GM18517 (cell line): ENCODE measurements at regions not wholly inside any gene's neighbourhood (a gene's known extent, or its start where the extent isn't known, plus 50 kb on each side); places are given as distances from the start of the nearest gene placed in this dataset.

ENCODE experiments used
- ATAC-seq: cut with Tn5 transposase; IDR thresholded peaks from one replicate; pipeline ENCODE4 v1.9.1; 2021; ENCODE audit warnings: mild to moderate bottlenecking, moderate library complexity; ENCODE audit not compliant: unreplicated experiment

DNA sequence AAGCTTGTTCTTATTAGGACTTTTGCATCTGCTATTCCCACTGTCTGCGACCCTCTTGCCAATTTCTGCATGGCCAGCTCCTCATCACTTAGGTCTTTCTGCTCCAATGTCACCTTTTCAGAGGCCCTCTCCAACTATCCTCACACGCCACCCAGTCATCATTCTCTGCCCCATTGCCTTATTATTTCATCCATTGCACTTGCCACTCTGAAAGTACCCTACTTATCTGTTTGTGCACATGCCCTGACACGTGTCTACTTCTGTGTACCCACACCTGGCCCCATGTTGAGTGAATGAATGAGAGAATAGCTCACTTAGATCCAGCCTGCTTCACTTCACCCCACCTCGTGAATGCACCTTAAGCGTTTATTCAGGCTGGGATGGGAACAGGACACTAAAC, 218.7 kb upstream of the TBX3 start:
- ATAC-seq = no peak

DNA sequence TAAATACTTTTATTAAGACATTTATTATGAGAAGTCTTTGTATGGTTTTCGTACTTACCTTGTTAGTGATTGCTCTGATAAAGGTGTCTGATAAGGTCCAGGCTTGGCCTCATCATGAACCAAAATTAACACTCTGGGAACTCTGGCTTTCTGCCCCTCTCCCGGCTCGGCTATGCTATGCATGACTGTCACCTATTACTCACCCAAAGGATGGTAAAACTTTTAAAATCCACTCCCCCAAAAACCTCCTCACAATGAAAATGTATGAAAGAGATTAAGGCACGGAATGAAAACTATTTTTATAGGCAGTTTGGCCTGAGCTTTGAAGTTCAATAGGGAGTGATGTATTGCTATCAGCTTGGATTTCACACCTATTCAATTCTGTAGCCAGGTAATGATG, 217.3 kb upstream of the TBX3 start:
- no peak for ATAC-seq

DNA sequence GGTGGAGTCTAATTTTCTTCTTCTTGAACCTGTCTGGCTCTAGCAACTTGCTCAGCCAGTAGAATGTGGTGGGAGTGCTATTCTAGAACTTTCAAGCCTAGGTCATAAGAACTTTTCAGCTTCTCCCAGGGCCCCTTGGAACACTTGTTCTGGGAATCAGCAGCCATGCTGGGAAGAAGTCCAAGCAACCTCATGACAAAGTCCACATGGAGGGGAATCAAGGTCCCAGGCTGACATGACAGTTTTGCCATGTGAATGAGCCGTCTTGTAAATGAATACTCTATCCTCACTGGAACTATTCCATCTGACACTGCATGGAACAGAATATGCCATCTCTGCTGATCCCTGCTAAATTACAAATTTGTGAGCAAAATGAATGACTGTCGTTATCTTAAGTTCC, 214.2 kb upstream of the TBX3 start:
- ATAC-seq = no peak

- ATAC-seq = no peak
Observed at GRCh38 chr12:114895827-114896226, 211.9 kb upstream of the TBX3 start.

DNA sequence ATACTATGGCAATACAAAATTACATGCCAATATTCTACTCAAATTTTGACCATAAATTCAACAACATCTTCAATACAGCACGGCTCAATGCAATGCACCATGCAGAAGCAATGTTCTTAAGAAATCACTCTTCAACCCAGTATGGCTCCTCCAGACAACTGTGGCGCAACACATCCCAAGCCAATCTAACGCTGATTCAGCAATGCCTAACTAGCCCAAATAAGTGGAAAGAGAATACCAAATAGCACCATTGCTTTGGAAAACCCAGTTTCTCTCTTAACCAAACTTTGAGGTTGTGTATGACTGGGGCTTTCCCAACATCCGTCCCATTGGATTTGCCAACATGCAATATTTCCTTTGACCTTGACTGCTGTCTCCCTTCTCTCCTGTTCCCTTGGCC, 211.1 kb upstream of the TBX3 start:
- ATAC-seq = no peak

GRCh38 chr12:114894076-114894475, 210.1 kb upstream of the TBX3 start:
- ATAC-seq = no peak

DNA sequence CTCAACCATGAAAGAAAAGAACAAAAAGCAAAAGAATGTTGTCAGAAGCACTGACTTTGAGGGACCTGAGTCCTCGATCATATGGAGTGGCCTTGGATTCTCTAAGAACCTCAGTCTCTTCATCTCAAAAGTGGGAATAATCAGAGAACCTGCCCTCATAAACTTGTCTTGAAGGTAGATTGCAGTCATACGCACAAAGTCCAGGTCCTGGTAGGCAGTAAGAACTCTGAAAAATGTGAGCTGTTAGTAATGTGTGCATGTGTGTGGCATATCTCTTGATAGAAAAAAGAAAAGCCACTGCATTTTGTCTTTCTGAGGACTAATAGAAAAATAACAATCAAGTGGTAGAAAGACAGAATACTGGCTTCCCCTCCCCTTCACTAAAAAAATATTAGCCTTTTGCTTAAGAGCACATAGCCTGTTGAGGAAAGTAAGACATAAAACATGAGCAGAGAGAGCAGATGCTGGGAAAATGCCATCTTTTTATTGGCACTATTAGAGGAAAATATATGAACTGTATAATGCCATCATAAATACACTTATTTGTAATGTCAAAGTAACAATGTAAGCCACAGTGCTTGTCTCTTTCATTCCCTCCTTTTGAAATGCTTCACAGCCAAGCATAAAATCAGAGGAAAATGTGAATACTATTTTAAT, 205.1 kb upstream of the TBX3 start:
- ATAC-seq = no peak

DNA sequence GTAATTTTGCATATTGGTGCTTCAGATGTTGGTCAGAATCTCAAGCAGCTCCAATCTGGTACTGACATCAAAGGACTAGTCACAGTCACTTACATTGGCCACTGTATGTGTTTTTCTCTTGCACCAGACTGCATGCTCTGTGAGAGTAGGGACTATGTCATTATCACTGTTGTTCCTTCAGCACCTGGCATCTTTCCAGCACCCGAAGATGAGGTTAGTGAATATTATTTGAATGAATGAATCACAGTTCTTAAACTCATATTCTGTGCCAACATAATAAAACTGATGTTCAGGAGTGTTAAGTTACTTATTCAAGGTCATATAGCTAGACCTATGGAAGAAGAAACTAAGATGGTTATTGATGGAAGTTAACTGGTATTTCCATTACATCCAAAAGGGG, 204.5 kb upstream of the TBX3 start:
- no peak for ATAC-seq

DNA sequence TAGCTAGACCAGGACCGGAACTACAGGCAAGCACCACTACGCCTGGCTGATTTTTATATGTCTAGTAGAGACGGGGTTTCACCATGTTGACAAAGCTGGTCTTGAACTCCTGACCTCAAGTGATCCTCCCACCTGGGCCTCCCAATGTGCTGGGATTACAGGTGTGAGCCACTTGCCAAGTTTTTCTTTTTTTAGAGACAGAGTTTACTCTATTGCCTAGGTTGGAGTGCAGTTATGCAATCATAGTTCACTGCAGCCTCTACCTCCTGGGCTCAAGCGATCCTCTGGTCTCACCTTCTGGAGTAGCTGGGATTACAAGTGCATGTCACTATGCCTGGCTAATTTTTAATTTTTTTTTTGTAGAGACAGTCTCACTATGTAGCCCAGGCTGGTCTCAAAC, 201.5 kb upstream of the TBX3 start:
- no peak for ATAC-seq

- no peak for ATAC-seq
Observed at GRCh38 chr12:114884575-114884974, 200.6 kb upstream of the TBX3 start.

GRCh38 chr12:114882083-114882482, 198.1 kb upstream of the TBX3 start:
- ATAC-seq = no peak

- no peak for ATAC-seq
Observed at GRCh38 chr12:114879354-114879753, 195.4 kb upstream of the TBX3 start.

GRCh38 chr12:114878781-114879180, 194.8 kb upstream of the TBX3 start:
- ATAC-seq = no peak

- ATAC-seq = no peak
Observed at GRCh38 chr12:114876968-114877680, 193.1 kb upstream of the TBX3 start.

GRCh38 chr12:114875313-114875712, 191.3 kb upstream of the TBX3 start:
- no peak for ATAC-seq

GRCh38 chr12:114873656-114874055, 189.7 kb upstream of the TBX3 start:
- no peak for ATAC-seq

DNA sequence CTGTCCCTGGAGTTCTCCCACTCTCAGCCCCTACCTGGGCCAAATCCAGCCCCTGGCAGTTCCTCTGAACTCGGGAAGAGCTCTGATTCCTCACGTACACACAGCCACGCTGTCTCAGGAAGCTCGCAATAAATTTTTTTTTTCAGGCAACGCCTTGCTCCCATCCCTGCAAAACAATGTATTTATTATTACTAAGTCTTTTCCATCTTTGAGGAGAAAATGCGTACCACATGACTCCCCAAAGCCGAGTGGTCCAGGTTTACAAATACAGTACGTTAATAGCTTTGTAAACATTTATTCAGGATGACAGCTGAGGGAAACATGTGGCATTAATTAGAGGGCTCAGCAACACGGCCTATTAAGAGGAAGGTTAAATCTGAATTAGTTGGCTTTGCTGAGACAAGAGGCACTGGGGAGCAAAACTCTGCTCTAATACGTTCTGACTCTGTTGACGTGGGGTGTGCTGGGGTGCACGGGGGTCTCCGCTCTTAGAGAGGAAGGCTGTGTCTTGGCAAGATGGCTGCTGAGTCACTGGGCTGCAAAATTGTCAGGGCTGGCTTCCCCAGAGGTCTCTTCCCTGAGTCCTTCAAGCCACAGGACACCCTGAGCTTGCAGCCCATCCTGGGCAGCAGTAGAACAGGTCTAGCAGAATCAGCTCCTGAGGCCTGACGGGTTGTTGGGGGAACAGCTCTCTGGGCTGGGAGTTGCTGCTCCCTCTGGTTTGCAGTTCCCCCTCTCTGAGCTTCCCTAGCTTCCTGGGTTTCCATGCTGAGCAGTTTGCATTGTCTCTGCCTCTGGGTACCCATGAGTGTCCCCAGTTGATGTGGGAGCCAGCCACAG, 185.2 kb upstream of the TBX3 start:
- no peak for ATAC-seq

GRCh38 chr12:114866331-114866730, 182.4 kb upstream of the TBX3 start:
- ATAC-seq = no peak

DNA sequence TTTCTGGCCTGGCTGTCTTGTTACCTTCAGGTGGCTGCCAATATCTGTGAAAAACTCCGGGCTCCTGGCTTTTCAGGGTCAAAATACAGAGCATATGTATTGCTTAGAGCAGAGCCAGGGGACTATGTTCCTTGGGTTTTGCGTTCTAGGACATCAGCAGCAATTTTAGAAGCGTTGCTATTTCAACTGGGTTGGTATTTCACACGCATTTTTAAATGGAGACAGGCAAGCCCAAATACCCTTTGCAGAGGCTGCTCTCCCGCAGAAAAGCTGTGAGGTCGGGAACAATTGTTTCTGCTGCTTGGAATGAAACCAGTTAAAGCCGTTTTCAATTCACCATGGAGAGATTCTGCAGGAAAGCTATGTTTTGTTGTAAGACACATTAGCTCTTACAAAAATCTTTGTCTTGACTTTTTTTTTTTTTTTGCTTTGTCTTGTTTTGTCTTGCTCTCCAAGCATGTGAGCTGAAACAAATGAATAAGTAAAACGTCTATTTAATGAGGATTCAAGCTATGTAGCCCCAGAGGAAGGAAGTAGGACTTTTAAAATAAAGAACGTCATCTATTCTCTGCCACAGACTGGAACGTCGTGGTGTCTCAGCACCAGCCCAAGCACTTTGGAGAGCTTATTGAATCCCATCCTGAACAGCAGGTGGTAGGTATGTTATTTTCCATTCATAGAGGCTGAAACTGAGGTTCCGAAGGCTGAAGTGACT, 181.0 kb upstream of the TBX3 start:
- ATAC-seq = no peak

GRCh38 chr12:114863911-114864310, 179.9 kb upstream of the TBX3 start:
- no peak for ATAC-seq

DNA sequence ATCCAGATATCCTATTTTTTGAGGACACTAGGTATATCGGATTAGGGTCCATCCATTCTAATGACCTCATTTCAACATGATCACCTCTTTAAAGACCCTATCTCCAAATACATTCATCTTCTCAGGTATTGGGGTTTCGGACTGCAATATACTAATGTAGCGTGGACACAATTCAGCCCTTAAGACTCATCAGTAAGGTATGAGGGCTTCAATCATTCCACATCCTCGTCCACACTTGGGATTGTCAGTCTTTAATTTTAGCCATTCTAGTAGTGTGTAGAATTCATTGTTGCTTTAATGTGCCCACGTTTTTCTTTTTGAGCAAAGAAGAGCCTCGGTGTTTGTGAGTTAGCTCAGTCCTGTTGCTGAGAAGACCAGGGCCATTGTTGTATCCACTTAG, 177.0 kb upstream of the TBX3 start:
- no peak for ATAC-seq
